VCaP (cell line): ENCODE measurements at regions not wholly inside any gene's neighbourhood (a gene's known extent, or its start where the extent isn't known, plus 50 kb on each side); places are given as distances from the start of the nearest gene placed in this dataset.

Experiments used
- H3K27ac ChIP-seq: fragments of 450-650 bp; 2 replicates; pipeline ENCODE4 v1.5.1; 2017
- CTCF ChIP-seq: fragments of 450-650 bp; conservative IDR thresholded peaks from 2 replicates; pipeline ENCODE4 v1.5.1; 2017; ENCODE audit warnings: mild to moderate bottlenecking, moderate library complexity

GRCh38 chr7:106767078-106767477 is 98.0 kb upstream of the PIK3CG start:
- TF ChIP-seq CTCF: no peak
- H3K27ac ChIP-seq: no peak overlapping the region

- no peak overlapping the region for H3K27ac ChIP-seq
- TF ChIP-seq CTCF: no peak
Measured at GRCh38 chr7:106767498-106768323, 97.4 kb upstream of the PIK3CG start.

GRCh38 chr7:106768324-106768751 is 96.7 kb upstream of the PIK3CG start:
- TF ChIP-seq CTCF: no peak
- H3K27ac ChIP-seq: no peak overlapping the region

GRCh38 chr7:106770191-106770590 is 94.9 kb upstream of the PIK3CG start:
- H3K27ac ChIP-seq: no peak overlapping the region
- no peak for TF ChIP-seq CTCF

GRCh38 chr7:106772655-106773108 is 92.4 kb upstream of the PIK3CG start:
- H3K27ac ChIP-seq: no peak overlapping the region

GRCh38 chr7:106773228-106773627 is 91.9 kb upstream of the PIK3CG start:
- no peak overlapping the region for H3K27ac ChIP-seq
- no peak for TF ChIP-seq CTCF

More at GRCh38 chr7:106772655-106773108, 92.4 kb upstream of the PIK3CG start:
- no peak for TF ChIP-seq CTCF

GRCh38 chr7:106773721-106774120 is 91.4 kb upstream of the PIK3CG start:
- no peak for TF ChIP-seq CTCF

More at GRCh38 chr7:106773721-106774120, 91.4 kb upstream of the PIK3CG start:
- H3K27ac ChIP-seq: no peak overlapping the region
